HepG2 (cell line): ENCODE measurements at regions not wholly inside any gene's neighbourhood (a gene's known extent, or its start where the extent isn't known, plus 50 kb on each side); places are given as distances from the start of the nearest gene placed in this dataset.

ENCODE experiments used
- ATAC-seq: fragments of 200-7000 bp; cut with Tn5 transposase; 3 replicates; pipeline ENCODE4 v1.9.1; 2020; ENCODE audit warnings: mild to moderate bottlenecking, moderate library complexity
- BruUV-seq: library from RNA; stranded (reverse); fragments of 400-500 nt; replicated peaks from 2 replicates; lab custom pipeline; 2021; lab: Mats Ljungman, UMichigan
- CTCF ChIA-PET: fragments of 300-600 bp; formaldehyde crosslinking; extraction: SDS; loops from one replicate; lab custom pipeline; 2021; ENCODE audit warnings: low total read pairs, inconsistent platforms, low intra/inter-chr PET ratio; lab: Yijun Ruan, JAX
- POLR2A ChIA-PET: fragments of 350-600 bp; sonication (Branson Sonifier 250); formaldehyde crosslinking; loops from one replicate; lab custom pipeline; 2020; ENCODE audit warnings: antibody characterized with exemption, inconsistent platforms; lab: Yijun Ruan, JAX
- DNase-seq: peaks from one replicate; pipeline ENCODE4 v3.0.0-alpha.2; 2015; ENCODE audit warnings: low spot score
- FAIRE-seq: peaks from 3 replicates; lab custom pipeline; 2011; peaks lifted over from hg19 to GRCh38; lab: Jason Lieb, UNC
- H2AFZ ChIP-seq: one replicate; pipeline ENCODE4 v1.6.1; 2011; ENCODE audit warnings: low read length, inconsistent platforms
- H3K27ac ChIP-seq: fragments of 300-600 bp; 3 replicates; pipeline ENCODE4 v1.8.0; 2011; ENCODE audit warnings: mixed run types, mild to moderate bottlenecking, mixed read lengths, low read length, inconsistent platforms; ENCODE audit not compliant: insufficient read depth; ENCODE audit errors: extremely low read length
- H3K27me3 ChIP-seq, 2 experiments: fragments of 200-600 bp in 1 of 2; 2 replicates in 1 of 2; 3 replicates in 1 of 2; pipeline versions ENCODE4 v1.6.0 to v1.8.0; 2011; ENCODE audit warnings: low read length in 2 of 2, mild to moderate bottlenecking in 2 of 2, moderate library complexity in 2 of 2, inconsistent platforms in 1 of 2; ENCODE audit not compliant: insufficient read depth in 2 of 2, control insufficient read depth in 1 of 2
- H3K36me3 ChIP-seq, 2 experiments: fragments of 200-600 bp in 1 of 2; replicated peaks in 1 of 2; 2 replicates in 1 of 2; 3 replicates in 1 of 2; pipeline versions ENCODE4 v1.5.1 to v1.8.0; 2011; ENCODE audit warnings: low read length in 2 of 2, inconsistent platforms in 1 of 2; ENCODE audit not compliant: insufficient read depth in 2 of 2, control insufficient read depth in 1 of 2
- H3K4me1 ChIP-seq: 2 replicates; pipeline ENCODE4 v1.5.1; 2012; ENCODE audit warnings: low read length, inconsistent platforms; ENCODE audit not compliant: insufficient read depth
- H3K4me2 ChIP-seq: 2 replicates; pipeline ENCODE4 v1.6.0; 2011; ENCODE audit warnings: low read depth, low read length, inconsistent platforms
- H3K4me3 ChIP-seq, 3 experiments: fragments of 200-600 bp in 1 of 3; sonication (generic), shearing (Covaris generic) in 1 of 3; replicated peaks in 1 of 3; 2 replicates each; pipeline ENCODE4 v1.5.1; 2011 to 2016; ENCODE audit warnings: low read length in 3 of 3, inconsistent platforms in 2 of 3, low read depth in 2 of 3, mild to moderate bottlenecking in 2 of 3, control low read depth in 1 of 3, mixed read lengths in 1 of 3; ENCODE audit not compliant: insufficient read depth in 1 of 3
- H3K79me2 ChIP-seq: one replicate; pipeline ENCODE4 v1.6.1; 2011; ENCODE audit warnings: low read length, inconsistent platforms; ENCODE audit not compliant: insufficient read depth
- H3K9ac ChIP-seq: 2 replicates; pipeline ENCODE4 v1.6.0; 2011; ENCODE audit warnings: mild to moderate bottlenecking, low read depth, low read length, inconsistent platforms; ENCODE audit not compliant: insufficient read depth
- H3K9me3 ChIP-seq: 2 replicates; pipeline ENCODE4 v1.5.1; 2012; ENCODE audit warnings: mild to moderate bottlenecking, low read length
- H4K20me1 ChIP-seq: 2 replicates; pipeline ENCODE4 v1.6.0; 2011; ENCODE audit warnings: inconsistent platforms, mild to moderate bottlenecking, low read length, moderate library complexity; ENCODE audit not compliant: insufficient read depth
- PATZ1 ChIP-seq: sonication (generic); formaldehyde crosslinking; IDR thresholded peaks from 2 replicates; pipeline ENCODE4 v1.4.0; 2020; ENCODE audit warnings: missing genetic modification reagents
- PRDM10 ChIP-seq: sonication (generic); formaldehyde crosslinking; IDR thresholded peaks from 2 replicates; pipeline ENCODE4 v1.4.0; 2020; ENCODE audit warnings: low read depth, missing genetic modification reagents
- RORA ChIP-seq: sonication (generic); formaldehyde crosslinking; IDR thresholded peaks from 2 replicates; pipeline ENCODE4 v1.5.0; 2020; ENCODE audit warnings: mild to moderate bottlenecking, missing genetic modification reagents, moderate library complexity
- TARDBP ChIP-seq: sonication (generic); formaldehyde crosslinking; IDR thresholded peaks from 2 replicates; pipeline ENCODE4 v1.8.0; 2022; ENCODE audit warnings: mild to moderate bottlenecking, missing genetic modification reagents
- ZBTB39 ChIP-seq: sonication (generic); formaldehyde crosslinking; IDR thresholded peaks from 2 replicates; pipeline ENCODE4 v1.5.0; 2020; ENCODE audit warnings: missing genetic modification reagents
- ZNF180 ChIP-seq: sonication (generic); formaldehyde crosslinking; IDR thresholded peaks from 2 replicates; pipeline ENCODE4 v1.4.0; 2020; ENCODE audit warnings: low read depth, missing genetic modification reagents, borderline replicate concordance
- ZNF260 ChIP-seq: sonication (generic); formaldehyde crosslinking; IDR thresholded peaks from 2 replicates; pipeline ENCODE4 v1.4.0; 2020; ENCODE audit warnings: missing genetic modification reagents, low read depth, mild to moderate bottlenecking, borderline replicate concordance
- ZNF75D ChIP-seq: sonication (generic); formaldehyde crosslinking; IDR thresholded peaks from 2 replicates; pipeline ENCODE4 v1.8.1; 2023; ENCODE audit warnings: missing genetic modification reagents, mild to moderate bottlenecking, borderline replicate concordance
- WGBS: methylation state at CpG from one replicate; pipeline ENCODE4 v1.1.6; 2017; ENCODE audit warnings: low lambda C conversion rate; 5-methylcytosine and 5-hydroxymethylcytosine counted together
- in situ Hi-C: cut with HindIII; loops from 2 replicates; pipeline ENCODE4 v1.10.0; 2017; ENCODE audit warnings: low pct_unique_long_range_greater_than_20kb; ENCODE audit not compliant: extremely low pct_ligation_motif_present
- intact Hi-C: fragments of 100-400 bp; cut with micrococcal nuclease; formaldehyde crosslinking; loops from one replicate; pipeline ENCODE4 v1.10.0; 2022; ENCODE audit not compliant: unreplicated experiment

- Histone ChIP-seq H3K4me1 (no peaks in the 10 kb centered on the region), H3K36me3 (no peaks in the 10 kb centered on the region), H3K27ac (no peak overlapping the region), H4K20me1 (no peaks in the 10 kb centered on the region), H2AFZ (no peak overlapping the region), H3K4me3 (no peak overlapping the region), H3K9ac (no peak overlapping the region), H3K27me3 (peaks cover 4 to 61% of the 10 kb centered on the region in 2 experiments; a peak in 4 of 5 replicates), H3K4me2 (no peak overlapping the region), H3K79me2 (no peaks in the 10 kb centered on the region), H3K9me3 (no peaks in the 10 kb centered on the region)
- ChIA-PET CTCF (no interaction called here), POLR2A (no interaction called here)
- intact Hi-C loops: no loop called here
- in situ Hi-C loops: no loop called here
- 0% methylated on average over 3 of the region's 3 CpGs for WGBS
- FAIRE-seq (no peak), ATAC-seq (no peak), DNase-seq (no peak)
- TF ChIP-seq ZNF75D (CRISPR knock-in tag): no peak
- no peak for TF ChIP-seq ZNF260 (CRISPR knock-in tag)
- TF ChIP-seq PRDM10 (CRISPR knock-in tag): no peak
- no peak for TF ChIP-seq PATZ1 (CRISPR knock-in tag)
- no peak for TF ChIP-seq TARDBP (CRISPR knock-in tag)
- no peak for TF ChIP-seq RORA (CRISPR knock-in tag)
- no peak for TF ChIP-seq ZBTB39
- no peak for TF ChIP-seq ZNF180 (CRISPR knock-in tag)
- no TSS peak for BruUV-seq
Measured at GRCh38 chr2:2673406-2673805, 342.3 kb upstream of the MYT1L start.
